SJSA1 (cell line): ENCODE measurements at regions not wholly inside any gene's neighbourhood (a gene's known extent, or its start where the extent isn't known, plus 50 kb on each side); places are given as distances from the start of the nearest gene placed in this dataset.
"Not testable (repeated sequence)": the region's sequence is repeated elsewhere in the genome, so short reads cannot be mapped to it uniquely, and the experiment has no call there.

ENCODE experiments used
- DNase-seq, 2 experiments: peaks; one replicate each; pipeline ENCODE4 v3.0.0-alpha.2; 2015 to 2020; ENCODE audit warnings: low spot score in 2 of 2, low read depth in 1 of 2
- H3K27ac ChIP-seq: fragments of 250-450 bp; sonication (Bioruptor Pico); 2 replicates; pipeline ENCODE4 v1.5.1; 2020; ENCODE audit warnings: mild to moderate bottlenecking, moderate library complexity
- H3K27me3 ChIP-seq: fragments of 250-450 bp; sonication (Bioruptor Pico); replicated peaks from 2 replicates; pipeline ENCODE4 v1.5.1; 2020; ENCODE audit warnings: mild to moderate bottlenecking, moderate library complexity
- H3K36me3 ChIP-seq: fragments of 250-450 bp; sonication (Bioruptor Pico); 2 replicates; pipeline ENCODE4 v1.5.1; 2020; ENCODE audit warnings: mild to moderate bottlenecking
- H3K4me1 ChIP-seq: fragments of 250-450 bp; sonication (Bioruptor Pico); replicated peaks from 2 replicates; pipeline ENCODE4 v1.6.1; 2021; ENCODE audit warnings: mild to moderate bottlenecking
- H3K4me3 ChIP-seq: fragments of 250-450 bp; sonication (Bioruptor Pico); 2 replicates; pipeline ENCODE4 v1.5.1; 2020; ENCODE audit warnings: mild to moderate bottlenecking
- H3K9me3 ChIP-seq: fragments of 250-450 bp; sonication (Bioruptor Pico); replicated peaks from 2 replicates; pipeline ENCODE4 v1.5.1; 2020; ENCODE audit warnings: mild to moderate bottlenecking

GRCh38 chr7:67661-68395, 124.5 kb upstream of the FAM20C start:
- Histone ChIP-seq H3K27ac (no peak overlapping the region), H3K4me3 (no peak overlapping the region), H3K27me3 (no peaks in the 10 kb centered on the region), H3K36me3 (no peaks in the 10 kb centered on the region), H3K4me1 (peaks cover 17% of the 10 kb centered on the region), H3K9me3 (no peaks in the 10 kb centered on the region; the same call in 1 of the 2 replicates)
- DNase-seq, result no peak

- peak; percentile 42 to 72 for DNase-seq
- Histone ChIP-seq H3K4me3 (no peak overlapping the region), H3K27ac (no peak overlapping the region), H3K27me3 (no peaks in the 10 kb centered on the region), H3K9me3 (no peaks in the 10 kb centered on the region; the same call in 1 of the 2 replicates), H3K4me1 (peaks cover 17% of the 10 kb centered on the region), H3K36me3 (no peaks in the 10 kb centered on the region)
These were observed 123.7 kb upstream of the FAM20C start for GRCh38 chr7:68629-69028.

- not testable (repeated sequence) for DNase-seq, H3K4me3 ChIP-seq, H3K36me3 ChIP-seq, H3K9me3 ChIP-seq, H3K27me3 ChIP-seq, H3K27ac ChIP-seq
- peaks cover 17% of the 10 kb centered on the region for H3K4me1 ChIP-seq
These were observed 123.3 kb upstream of the FAM20C start for GRCh38 chr7:69052-69451.

GRCh38 chr7:69499-70123, 122.8 kb upstream of the FAM20C start:
- peaks cover 17% of the 10 kb centered on the region for H3K4me1 ChIP-seq
- not testable (repeated sequence) for H3K9me3 ChIP-seq, H3K27me3 ChIP-seq, H3K27ac ChIP-seq, H3K36me3 ChIP-seq, H3K4me3 ChIP-seq, DNase-seq

- H3K4me1 ChIP-seq, result peaks cover 17% of the 10 kb centered on the region
- not testable (repeated sequence) for H3K9me3 ChIP-seq, DNase-seq, H3K36me3 ChIP-seq, H3K27ac ChIP-seq, H3K4me3 ChIP-seq, H3K27me3 ChIP-seq
These were observed 122.2 kb upstream of the FAM20C start for GRCh38 chr7:70207-70606.

GRCh38 chr7:70989-71388, 121.4 kb upstream of the FAM20C start:
- H3K36me3 ChIP-seq, DNase-seq, H3K4me3 ChIP-seq, H3K9me3 ChIP-seq, H3K27me3 ChIP-seq, H3K27ac ChIP-seq: not testable (repeated sequence)
- H3K4me1 ChIP-seq, result peaks cover 17% of the 10 kb centered on the region

- H3K27ac ChIP-seq, H3K4me3 ChIP-seq, H3K9me3 ChIP-seq, H3K36me3 ChIP-seq, H3K27me3 ChIP-seq: not testable (repeated sequence)
- DNase-seq, result peak; percentile 65 to 66
- H3K4me1 ChIP-seq, result peaks cover 17% of the 10 kb centered on the region
These were observed 119.9 kb upstream of the FAM20C start for GRCh38 chr7:72266-73057.

GRCh38 chr7:73058-73331, 119.4 kb upstream of the FAM20C start:
- not testable (repeated sequence) for H3K4me3 ChIP-seq

GRCh38 chr7:74008-74540, 118.3 kb upstream of the FAM20C start:
- DNase-seq, H3K27me3 ChIP-seq, H3K27ac ChIP-seq, H3K9me3 ChIP-seq, H3K36me3 ChIP-seq, H3K4me3 ChIP-seq, H3K4me1 ChIP-seq: not testable (repeated sequence)

More at GRCh38 chr7:73058-73331, 119.4 kb upstream of the FAM20C start:
- H3K4me1 ChIP-seq, result peaks cover 14% of the 10 kb centered on the region
- not testable (repeated sequence) for H3K36me3 ChIP-seq, H3K9me3 ChIP-seq, H3K27me3 ChIP-seq, DNase-seq, H3K27ac ChIP-seq

- H3K4me3 ChIP-seq, H3K27me3 ChIP-seq, H3K27ac ChIP-seq, H3K4me1 ChIP-seq, DNase-seq, H3K9me3 ChIP-seq, H3K36me3 ChIP-seq: not testable (repeated sequence)
These were observed 116.9 kb upstream of the FAM20C start for GRCh38 chr7:75511-75910.

- H3K9me3 ChIP-seq, H3K27me3 ChIP-seq, H3K4me3 ChIP-seq, H3K36me3 ChIP-seq, DNase-seq, H3K4me1 ChIP-seq, H3K27ac ChIP-seq: not testable (repeated sequence)
These were observed 116.2 kb upstream of the FAM20C start for GRCh38 chr7:76202-76601.

GRCh38 chr7:76829-77395, 115.5 kb upstream of the FAM20C start:
- H3K36me3 ChIP-seq, H3K4me3 ChIP-seq, H3K9me3 ChIP-seq, H3K27me3 ChIP-seq, H3K4me1 ChIP-seq, H3K27ac ChIP-seq: not testable (repeated sequence)
- peak in 1 of 2 experiments; percentile 16 for DNase-seq

- H3K9me3 ChIP-seq, H3K4me1 ChIP-seq, H3K4me3 ChIP-seq, H3K27ac ChIP-seq, H3K36me3 ChIP-seq, H3K27me3 ChIP-seq: not testable (repeated sequence)
- DNase-seq, result peak in 1 of 2 experiments; percentile 39
These were observed 113.5 kb upstream of the FAM20C start for GRCh38 chr7:78862-79261.
